ENCODE measurements at regions not wholly inside any gene's neighbourhood (a gene's known extent, or its start where the extent isn't known, plus 50 kb on each side); places are given as distances from the start of the nearest gene placed in this dataset.

GRCh38 chr2:215619989-215620388, 184.1 kb upstream of the FN1 start (continued):
- TF ChIP-seq ARID3A (IDR thresholded peaks at IDR 0.05; ENCODE audit: low read depth, low read length) (0 out of 2 replicates have a peak, but pooled peaks have one; percentile 21), ZNF749 (CRISPR knock-in tag; IDR thresholded peaks at IDR 0.05; ENCODE audit: borderline replicate concordance) (no peak), ATF6 (CRISPR knock-in tag; conservative IDR thresholded peaks at IDR 0.05) (no peak), KDM4B (CRISPR knock-in tag; IDR thresholded peaks at IDR 0.05) (no peak), ZNF33A (CRISPR knock-in tag; IDR thresholded peaks at IDR 0.05; ENCODE audit: borderline replicate concordance) (no peak), SOX13 (IDR thresholded peaks at IDR 0.05) (no peak), SOX13 (CRISPR knock-in tag; conservative IDR thresholded peaks at IDR 0.05 in 1 of 2, IDR thresholded peaks at IDR 0.05 in 1 of 2) (peak in 1 of 2 experiments; percentile 52; a peak in 1 of 4 replicates), TCF7L2 (IDR thresholded peaks at IDR 0.05; ENCODE audit: low read depth, low read length) (no peak), MBD4 (IDR thresholded peaks at IDR 0.05; ENCODE audit: borderline replicate concordance, low read length) (no peak), ZSCAN5A (CRISPR knock-in tag; IDR thresholded peaks at IDR 0.05; ENCODE audit: borderline replicate concordance) (no peak), CENPBD1 (CRISPR knock-in tag; IDR thresholded peaks at IDR 0.05; ENCODE audit: borderline replicate concordance, low read depth) (no peak), ZNF160 (CRISPR knock-in tag; IDR thresholded peaks at IDR 0.05) (no peak), ZSCAN21 (CRISPR knock-in tag; IDR thresholded peaks at IDR 0.05; ENCODE audit: borderline replicate concordance) (no peak), TMF1 (CRISPR knock-in tag; IDR thresholded peaks at IDR 0.05; ENCODE audit: low read depth) (no peak), ZFAT (CRISPR knock-in tag; conservative IDR thresholded peaks at IDR 0.05) (no peak), CSRNP2 (CRISPR knock-in tag; conservative IDR thresholded peaks at IDR 0.05; ENCODE audit: low read depth) (no peak), SOX5 (CRISPR knock-in tag; IDR thresholded peaks at IDR 0.05; ENCODE audit: borderline replicate concordance) (peak; percentile 42; the same call in 1 of the 2 replicates), SPEN (CRISPR knock-in tag; IDR thresholded peaks at IDR 0.05; ENCODE audit: low read depth) (no peak), ZNF225 (CRISPR knock-in tag; IDR thresholded peaks at IDR 0.05) (peak; percentile 55; the same call in 1 of the 2 replicates), REXO4 (CRISPR knock-in tag; IDR thresholded peaks at IDR 0.05; ENCODE audit: borderline replicate concordance) (no peak), TSC22D2 (CRISPR knock-in tag; IDR thresholded peaks at IDR 0.05; ENCODE audit: borderline replicate concordance) (no peak), TEAD2 (CRISPR knock-in tag; IDR thresholded peaks at IDR 0.05) (no peak), ERF (CRISPR knock-in tag; IDR thresholded peaks at IDR 0.05) (no peak), ZBTB21 (CRISPR knock-in tag; IDR thresholded peaks at IDR 0.05) (no peak), FOXC1 (CRISPR knock-in tag; IDR thresholded peaks at IDR 0.05; ENCODE audit: borderline replicate concordance) (no peak; the same call in 1 of the 2 replicates)

All from HepG2 (cell line).